T-cell (primary cell): ENCODE measurements at regions not wholly inside any gene's neighbourhood (a gene's known extent, or its start where the extent isn't known, plus 50 kb on each side); places are given as distances from the start of the nearest gene placed in this dataset.

Source experiments
- ATAC-seq, 4 experiments: fragments of 200-7000 bp in 3 of 4; fragments of 150-1000 bp in 1 of 4; cut with Tn5 transposase; replicated peaks in 1 of 4; 1 replicate in 3 of 4; 2 replicates in 1 of 4; pipeline ENCODE4 v1.10.0; 2021; ENCODE audit warnings: moderate library complexity in 3 of 4, mild to moderate bottlenecking in 2 of 4, moderate number of reproducible peaks in 1 of 4
- CTCF ChIA-PET, 2 donors: fragments of 300-600 bp; sonication (Branson Sonifier 250); formaldehyde crosslinking; loops; one replicate each; lab custom pipeline; 2022; ENCODE audit warnings: antibody characterized with exemption in 2 of 2; lab: Charles Lee
- POLR2A ChIA-PET, 2 donors: fragments of 300-600 bp; sonication (Branson Sonifier 250); formaldehyde crosslinking; loops; one replicate each; lab custom pipeline; 2022; ENCODE audit warnings: antibody characterized with exemption in 2 of 2; lab: Charles Lee
- DNase-seq, 35 experiments: peaks; one replicate each; pipeline versions ENCODE4 v3.0.0 to v3.0.0-alpha.2; 2013 to 2023
- H3K27ac ChIP-seq: one replicate; pipeline ENCODE4 v1.5.1; 2013; ENCODE audit warnings: low read length
- H3K27me3 ChIP-seq, 2 experiments: replicated peaks in 1 of 2; 1 replicate in 1 of 2; 2 replicates in 1 of 2; pipeline versions ENCODE4 v1.6.1 to v1.7.0; 2013; ENCODE audit warnings: low read length in 1 of 2, mixed read lengths in 1 of 2; ENCODE audit not compliant: control insufficient read depth in 2 of 2, insufficient read depth in 2 of 2; ENCODE audit errors: extremely low read depth in 1 of 2
- H3K36me3 ChIP-seq, 2 donors: 1 replicate in 1 of 2; 2 replicates in 1 of 2; pipeline versions ENCODE4 v1.6.1 to v1.7.0; 2013; ENCODE audit warnings: low read length in 1 of 2; ENCODE audit not compliant: control insufficient read depth in 2 of 2, insufficient read depth in 1 of 2; ENCODE audit errors: extremely low read depth in 1 of 2
- H3K4me1 ChIP-seq, 2 experiments: 1 replicate in 1 of 2; 2 replicates in 1 of 2; pipeline versions ENCODE4 v1.6.1 to v1.7.0; 2013; ENCODE audit warnings: low read length in 2 of 2, mixed read lengths in 1 of 2; ENCODE audit not compliant: insufficient read depth in 2 of 2, control insufficient read depth in 1 of 2; ENCODE audit errors: extremely low read depth in 1 of 2
- H3K4me3 ChIP-seq, 2 donors: 1 replicate in 1 of 2; 2 replicates in 1 of 2; pipeline versions ENCODE4 v1.5.1 to v1.7.0; 2013; ENCODE audit warnings: mild to moderate bottlenecking in 2 of 2, low read length in 1 of 2, moderate library complexity in 1 of 2; ENCODE audit not compliant: control insufficient read depth in 1 of 2; ENCODE audit errors: extremely low read depth in 1 of 2
- H3K9me3 ChIP-seq: 2 replicates; pipeline ENCODE4 v1.7.0; 2013
- H3K27ac Mint-ChIP-seq, 2 donors: one replicate each; pipeline ENCODE4 v1.8.0; 2020 to 2021; ENCODE audit warnings: mild to moderate bottlenecking in 2 of 2, mixed read lengths in 2 of 2
- H3K27me3 Mint-ChIP-seq, 2 donors: one replicate each; pipeline ENCODE4 v1.8.0; 2021 to 2022; ENCODE audit warnings: mixed read lengths in 2 of 2
- H3K36me3 Mint-ChIP-seq: one replicate; pipeline ENCODE4 v1.8.0; 2021; ENCODE audit warnings: mixed read lengths
- H3K4me1 Mint-ChIP-seq, 3 donors: one replicate each; pipeline ENCODE4 v1.8.0; 2020 to 2022; ENCODE audit warnings: mixed read lengths in 3 of 3, mild to moderate bottlenecking in 1 of 3
- H3K4me3 Mint-ChIP-seq, 3 donors: one replicate each; pipeline ENCODE4 v1.8.0; 2020 to 2022; ENCODE audit warnings: mild to moderate bottlenecking in 3 of 3, mixed read lengths in 3 of 3, moderate library complexity in 3 of 3
- H3K9me3 Mint-ChIP-seq, 3 donors: one replicate each; pipeline ENCODE4 v1.8.0; 2020 to 2022; ENCODE audit warnings: mixed read lengths in 3 of 3
- WGBS: methylation state at CpG from one replicate; pipeline ENCODE4 v1.1.5; 2013; ENCODE audit warnings: missing lambda C conversion rate; ENCODE audit not compliant: insufficient coverage; 5-methylcytosine and 5-hydroxymethylcytosine counted together

DNA sequence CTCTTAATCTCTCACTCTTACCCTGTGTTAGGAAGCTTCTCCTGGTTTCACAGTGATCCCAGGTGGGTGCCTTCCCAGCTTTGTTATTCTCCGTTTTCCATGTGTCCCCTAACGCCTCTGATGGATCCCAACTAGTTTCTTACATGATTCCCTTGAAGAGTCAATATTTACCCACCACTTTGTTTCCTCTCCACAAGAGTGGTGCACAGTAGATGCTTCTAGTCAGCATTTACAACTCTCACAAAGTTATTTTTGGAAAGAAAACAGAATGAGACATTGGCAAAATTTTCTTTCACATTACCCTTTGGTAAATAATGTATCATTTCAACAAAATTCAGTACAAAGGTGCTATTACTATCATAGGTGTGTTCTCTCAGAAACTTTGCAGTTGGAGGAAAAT, 1611.1 kb upstream of the ZEB2 start:
- ChIA-PET POLR2A (no interaction called here), CTCF (interaction anchor here (0.6 to 0.9 kb wide), 2 partner anchors 14 to 1137 kb away, joined by 3 read pairs; no protein-coding TSS in a partner anchor)
- H3K4me3 Mint-ChIP-seq = no peak overlapping the region
- no peaks in the 10 kb centered on the region for H3K36me3 Mint-ChIP-seq
- H3K9me3 Mint-ChIP-seq = peaks cover 0 to 10% (median 2%) of the 10 kb centered on the region in 3 donors
- no peaks in the 10 kb centered on the region for H3K4me1 Mint-ChIP-seq
- DNase-seq (no peak), ATAC-seq (no peak)
- no peak overlapping the region for H3K27ac ChIP-seq
- no peak overlapping the region for H3K4me3 ChIP-seq
- WGBS = 53% methylated on average over 2 of the region's 2 CpGs
- H3K4me1 ChIP-seq = no peaks in the 10 kb centered on the region
- H3K27me3 ChIP-seq = no peaks in the 10 kb centered on the region
- no peaks in the 10 kb centered on the region for H3K9me3 ChIP-seq
- H3K36me3 ChIP-seq = no peaks in the 10 kb centered on the region
- no peak overlapping the region for H3K27ac Mint-ChIP-seq
- H3K27me3 Mint-ChIP-seq = no peaks in the 10 kb centered on the region

DNA sequence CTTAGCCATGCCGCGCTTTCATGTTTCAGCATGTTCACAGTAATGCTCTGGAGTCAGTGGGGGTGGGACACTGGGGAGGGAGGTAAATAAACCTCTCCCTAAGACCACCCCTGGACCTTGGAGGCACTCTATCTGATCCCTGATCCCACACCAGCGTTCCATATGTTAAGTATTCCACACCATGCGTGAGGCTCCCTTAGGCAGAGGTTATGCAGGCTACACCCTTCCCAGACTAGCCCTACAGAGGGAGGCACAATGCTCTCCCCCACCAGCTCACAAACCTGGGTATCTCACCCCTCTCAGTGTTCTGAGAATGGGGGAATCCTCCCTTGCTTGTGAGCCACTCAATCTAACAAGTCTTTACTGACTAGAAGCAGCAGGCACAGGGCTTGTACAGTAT, 1610.4 kb upstream of the ZEB2 start:
- no peak for DNase-seq
- WGBS = no CpG with 5 or more reads among the region's 4 CpGs
- ChIA-PET CTCF (no interaction called here), POLR2A (no interaction called here)
- Mint-ChIP-seq H3K4me1 (no peaks in the 10 kb centered on the region), H3K9me3 (peaks cover 0 to 10% (median 2%) of the 10 kb centered on the region in 3 donors), H3K27ac (no peak overlapping the region), H3K36me3 (no peaks in the 10 kb centered on the region), H3K27me3 (no peaks in the 10 kb centered on the region), H3K4me3 (no peak overlapping the region)
- H3K4me3 ChIP-seq = no peak overlapping the region
- H3K9me3 ChIP-seq = no peaks in the 10 kb centered on the region
- no peaks in the 10 kb centered on the region for H3K4me1 ChIP-seq
- H3K27me3 ChIP-seq = no peaks in the 10 kb centered on the region
- no peak for ATAC-seq
- no peaks in the 10 kb centered on the region for H3K36me3 ChIP-seq
- no peak overlapping the region for H3K27ac ChIP-seq

DNA sequence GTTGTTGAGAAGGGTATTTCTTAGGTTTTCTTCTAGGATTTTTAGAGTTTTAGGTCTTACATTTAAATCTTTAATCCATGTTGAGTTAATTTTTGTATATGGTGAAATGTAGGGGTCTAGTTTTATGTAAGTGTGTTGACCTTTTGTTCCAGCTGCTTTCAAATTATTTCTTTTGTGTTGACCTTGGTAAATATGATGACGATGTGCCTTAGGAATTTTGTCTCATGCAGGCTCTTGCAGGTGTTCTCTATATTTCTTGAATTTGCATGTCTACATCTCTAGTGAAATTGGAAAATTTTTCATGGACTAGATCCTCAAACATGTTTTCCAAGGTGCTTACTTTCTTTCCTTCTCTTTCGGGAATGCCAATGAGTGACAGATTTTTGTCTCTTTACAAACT, 1609.3 kb upstream of the ZEB2 start:
- no peak overlapping the region for H3K4me3 Mint-ChIP-seq
- no peaks in the 10 kb centered on the region for H3K27me3 Mint-ChIP-seq
- 80% methylated on average over 1 of the region's 2 CpGs for WGBS
- ATAC-seq (no peak), DNase-seq (no peak)
- Histone ChIP-seq H3K4me3 (no peak overlapping the region), H3K27ac (no peak overlapping the region), H3K4me1 (no peaks in the 10 kb centered on the region), H3K36me3 (no peaks in the 10 kb centered on the region), H3K9me3 (no peaks in the 10 kb centered on the region), H3K27me3 (no peaks in the 10 kb centered on the region)
- H3K36me3 Mint-ChIP-seq = no peaks in the 10 kb centered on the region
- no peaks in the 10 kb centered on the region for H3K4me1 Mint-ChIP-seq
- H3K27ac Mint-ChIP-seq = no peak overlapping the region
- CTCF ChIA-PET = no interaction called here
- H3K9me3 Mint-ChIP-seq = peaks cover 0 to 10% (median 2%) of the 10 kb centered on the region in 3 donors
- POLR2A ChIA-PET = no interaction called here

DNA sequence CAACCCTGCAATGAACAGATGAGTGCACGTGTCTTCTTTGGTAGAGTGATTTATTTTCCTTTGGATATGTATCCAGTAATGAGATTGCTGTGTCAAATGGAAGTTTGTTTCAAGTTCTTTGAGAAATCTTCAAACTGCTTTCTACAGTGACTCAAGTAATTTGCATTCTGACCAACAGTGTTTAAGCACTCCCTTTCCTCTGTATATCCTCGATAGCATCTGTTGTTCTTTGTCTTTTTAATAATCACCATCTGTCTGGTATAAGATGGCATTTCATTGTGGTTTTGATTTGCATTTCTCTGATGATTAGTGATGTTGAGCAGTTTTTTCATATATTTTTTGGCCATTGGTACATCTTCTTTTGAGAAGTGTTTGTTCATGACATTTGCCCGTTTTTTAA, 1608.3 kb upstream of the ZEB2 start:
- ChIA-PET CTCF (no interaction called here), POLR2A (no interaction called here)
- Histone ChIP-seq H3K4me3 (no peak overlapping the region), H3K4me1 (no peaks in the 10 kb centered on the region), H3K9me3 (no peaks in the 10 kb centered on the region), H3K36me3 (no peaks in the 10 kb centered on the region), H3K27ac (no peak overlapping the region), H3K27me3 (no peaks in the 10 kb centered on the region)
- Mint-ChIP-seq H3K4me3 (no peak overlapping the region), H3K9me3 (peaks cover 0 to 10% (median 2%) of the 10 kb centered on the region in 3 donors), H3K4me1 (no peaks in the 10 kb centered on the region), H3K36me3 (no peaks in the 10 kb centered on the region), H3K27ac (no peak overlapping the region), H3K27me3 (no peaks in the 10 kb centered on the region)
- no CpG with 5 or more reads among the region's 3 CpGs for WGBS
- no peak for ATAC-seq
- DNase-seq = no peak

DNA sequence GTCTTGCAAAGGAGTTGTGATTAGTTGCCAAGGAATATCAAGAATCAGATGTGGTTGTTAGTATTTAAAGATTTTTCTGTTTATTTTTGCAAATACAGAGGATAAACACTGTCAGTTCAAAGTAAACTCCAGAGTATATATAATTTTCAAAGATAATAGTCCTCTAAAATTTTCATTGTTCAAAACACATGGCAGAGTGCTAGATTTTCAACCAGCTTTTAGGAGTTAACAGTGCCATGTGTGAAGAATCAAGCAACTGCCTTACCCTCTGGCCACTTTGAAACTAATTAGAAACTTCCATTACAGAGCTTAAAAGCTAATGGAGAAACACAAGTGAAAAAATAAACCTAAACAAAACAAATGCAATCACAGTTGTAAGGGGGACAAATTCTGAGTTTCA, 1605.6 kb upstream of the ZEB2 start:
- H3K27me3 ChIP-seq = no peaks in the 10 kb centered on the region
- no peaks in the 10 kb centered on the region for H3K4me1 Mint-ChIP-seq
- no peak for DNase-seq
- ChIA-PET CTCF (no interaction called here), POLR2A (interaction anchor here in 1 of 2 donors (0.6 kb wide), 1 partner anchor 48 kb away, joined by 5 read pairs; no protein-coding TSS in a partner anchor)
- no peak for ATAC-seq
- H3K9me3 Mint-ChIP-seq = peaks cover 0 to 5% (median 0%) of the 10 kb centered on the region in 3 donors
- no peaks in the 10 kb centered on the region for H3K36me3 ChIP-seq
- H3K27ac Mint-ChIP-seq = no peak overlapping the region
- H3K4me1 ChIP-seq = no peaks in the 10 kb centered on the region
- H3K9me3 ChIP-seq = no peaks in the 10 kb centered on the region
- no peaks in the 10 kb centered on the region for H3K27me3 Mint-ChIP-seq
- H3K27ac ChIP-seq = no peak overlapping the region
- no peak overlapping the region for H3K4me3 ChIP-seq
- H3K36me3 Mint-ChIP-seq = no peaks in the 10 kb centered on the region
- no peak overlapping the region for H3K4me3 Mint-ChIP-seq

DNA sequence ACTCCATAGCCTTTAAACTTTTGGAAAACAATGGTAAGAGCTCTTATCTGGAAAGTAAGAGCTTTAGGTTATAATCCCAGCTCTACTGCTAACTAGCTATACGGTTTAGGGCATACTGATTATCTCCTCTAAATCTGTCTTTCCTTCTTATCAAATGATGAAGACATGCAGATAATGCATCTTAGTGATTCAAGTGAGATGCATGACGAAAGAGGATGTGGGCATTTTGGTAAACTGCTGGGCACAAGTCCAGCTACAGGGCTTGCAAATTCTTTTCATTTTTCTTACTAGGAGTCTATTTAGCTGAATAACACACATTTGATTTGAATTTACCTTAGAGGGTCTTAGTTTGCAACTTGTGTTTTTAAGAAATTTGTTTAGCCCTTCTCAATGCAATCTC, 1604.8 kb upstream of the ZEB2 start:
- no peak overlapping the region for H3K4me3 ChIP-seq
- peaks cover 0 to under 1% (median 0%) of the 10 kb centered on the region in 3 donors for H3K9me3 Mint-ChIP-seq
- no CpG with 5 or more reads among the region's 2 CpGs for WGBS
- H3K4me1 ChIP-seq = no peaks in the 10 kb centered on the region
- no peak overlapping the region for H3K27ac Mint-ChIP-seq
- CTCF ChIA-PET = no interaction called here
- H3K9me3 ChIP-seq = no peaks in the 10 kb centered on the region
- ATAC-seq (no peak), DNase-seq (no peak)
- H3K27me3 ChIP-seq = no peaks in the 10 kb centered on the region
- H3K36me3 Mint-ChIP-seq = no peaks in the 10 kb centered on the region
- no peaks in the 10 kb centered on the region for H3K27me3 Mint-ChIP-seq
- H3K27ac ChIP-seq = no peak overlapping the region
- POLR2A ChIA-PET = no interaction called here
- H3K4me1 Mint-ChIP-seq = no peaks in the 10 kb centered on the region
- no peak overlapping the region for H3K4me3 Mint-ChIP-seq
- no peaks in the 10 kb centered on the region for H3K36me3 ChIP-seq

DNA sequence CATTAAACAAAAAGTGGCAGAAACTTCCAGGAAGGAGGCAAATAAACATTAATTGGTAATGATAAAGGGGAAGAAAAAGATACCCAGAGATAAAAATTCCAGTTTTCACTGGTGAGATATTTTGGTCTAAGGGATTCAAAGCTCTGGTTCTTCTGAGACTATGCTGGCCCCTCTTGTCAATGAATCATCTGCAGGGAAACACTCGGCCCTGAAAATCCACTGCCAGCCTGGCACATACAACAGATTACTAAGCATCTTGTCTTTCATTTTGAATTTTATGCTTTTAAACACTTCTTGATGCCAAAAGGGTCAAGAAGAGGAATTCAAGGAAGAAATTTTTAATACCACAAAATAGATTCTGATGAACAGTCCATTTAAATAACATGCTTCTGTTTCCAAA, 1603.8 kb upstream of the ZEB2 start:
- no peaks in the 10 kb centered on the region for H3K27me3 Mint-ChIP-seq
- no CpG with 5 or more reads among the region's 1 CpG for WGBS
- DNase-seq (no peak), ATAC-seq (no peak)
- Histone ChIP-seq H3K9me3 (no peaks in the 10 kb centered on the region), H3K4me1 (no peaks in the 10 kb centered on the region), H3K4me3 (no peak overlapping the region), H3K36me3 (no peaks in the 10 kb centered on the region), H3K27me3 (no peaks in the 10 kb centered on the region), H3K27ac (no peak overlapping the region)
- H3K4me3 Mint-ChIP-seq = no peak overlapping the region
- H3K27ac Mint-ChIP-seq = no peak overlapping the region
- H3K4me1 Mint-ChIP-seq = no peaks in the 10 kb centered on the region
- POLR2A ChIA-PET = no interaction called here
- H3K9me3 Mint-ChIP-seq = peaks cover 0 to 3% (median 2%) of the 10 kb centered on the region in 3 donors
- no peaks in the 10 kb centered on the region for H3K36me3 Mint-ChIP-seq
- CTCF ChIA-PET = interaction anchor here in 1 of 2 donors (0.6 kb wide), 1 partner anchor 151 kb away, joined by 4 read pairs; no protein-coding TSS in a partner anchor
